Heart right ventricle (tissue), 16 donors: ENCODE measurements at regions not wholly inside any gene's neighbourhood (a gene's known extent, or its start where the extent isn't known, plus 50 kb on each side); places are given as distances from the start of the nearest gene placed in this dataset.

Experiments
- ATAC-seq, 8 donors: fragments of 200-7000 bp; cut with Tn5 transposase; one replicate each; pipeline ENCODE4 v1.9.1; 2020; ENCODE audit warnings: mild to moderate bottlenecking in 8 of 8, moderate library complexity in 8 of 8, moderate number of reproducible peaks in 1 of 8
- DNase-seq, 2 donors: peaks; one replicate each; pipeline ENCODE4 v3.0.0-alpha.2; 2020
- H3K27ac ChIP-seq, 10 donors: fragments of 200-600 bp; sonication (generic) in 2 of 10; one replicate each; pipeline versions ENCODE4 v1.5.0 to v1.8.0; 2020 to 2022; ENCODE audit warnings: mild to moderate bottlenecking in 3 of 10
- H3K27me3 ChIP-seq, 7 donors: fragments of 200-600 bp; one replicate each; pipeline ENCODE4 v1.8.0; 2021 to 2022; ENCODE audit warnings: mild to moderate bottlenecking in 2 of 7
- H3K36me3 ChIP-seq, 9 donors: fragments of 200-600 bp; sonication (generic) in 1 of 9; one replicate each; pipeline versions ENCODE4 v1.5.0 to v1.8.0; 2020 to 2022; ENCODE audit warnings: mild to moderate bottlenecking in 2 of 9
- H3K4me1 ChIP-seq, 9 donors: fragments of 200-600 bp; sonication (generic) in 1 of 9; one replicate each; pipeline versions ENCODE4 v1.5.0 to v1.8.0; 2020 to 2022; ENCODE audit warnings: mild to moderate bottlenecking in 4 of 9
- H3K4me3 ChIP-seq, 10 donors: fragments of 200-600 bp; sonication (generic) in 2 of 10; one replicate each; pipeline versions ENCODE4 v1.5.0 to v1.8.0; 2020 to 2022; ENCODE audit warnings: mild to moderate bottlenecking in 7 of 10, moderate library complexity in 2 of 10
- H3K9me3 ChIP-seq, 11 donors: fragments of 200-600 bp in 10 of 11; sonication (generic) in 2 of 11; one replicate each; pipeline versions ENCODE4 v1.5.0 to v1.8.0; 2013 to 2022; ENCODE audit warnings: mild to moderate bottlenecking in 2 of 11, control low read depth in 1 of 11, moderate library complexity in 1 of 11
- CTCF ChIP-seq, 9 donors: fragments of 200-600 bp; sonication (generic) in 2 of 9; IDR thresholded peaks; one replicate each; pipeline versions ENCODE4 v1.5.0 to v1.8.0; 2021 to 2022; ENCODE audit warnings: antibody characterized with exemption in 9 of 9, mild to moderate bottlenecking in 5 of 9, moderate library complexity in 1 of 9
- WGBS, 2 donors: extraction: QIAGEN DNeasy Blood & Tissue Kit; methylation state at CpG; one replicate each; pipeline ENCODE4 v1.1.7; 2013; ENCODE audit warnings: inconsistent platforms in 1 of 2; 5-methylcytosine and 5-hydroxymethylcytosine counted together
- intact Hi-C, 10 donors: fragments of 100-400 bp; cut with DNase I; formaldehyde crosslinking; loops; one replicate each; pipeline versions ENCODE4 v1.11.1 to v1.14.2; 2022
- donor health status: Arrhythmogenic right ventricular cardiomyopathy.
- donor health status: ischemic (EF 13 %, LVEDD 7.1; RV severe dilation, severe dysfunction).
- donor health status: healthy with polysubstance abuse.
- donor health status: DM: no; HTN: yes; CAD: no.
- donor health status: DM: no; HTN: no; CAD: no.
- donor health status: ischemic (EF 25% LVEDD 6.9; RV normal size, moderate dysfunction).
- donor health status: ischemic (EF 25% LVEDD 5.7; RV mildly dilated, moderate dysfunction).
- donor health status: healthy.
- donor health status: DM: yes; HTN: yes; CAD: no.
- donor health status: Ischemic cardiomyopathy.
- donor health status: ischemic (EF 35%, LVEDD 5.7; RV mildly dilated, moderate dysfunction).
- donor health status: nonischemic (EF 11% LVEDD 7.7; RV severe dilation, severe dysfunction).
- donor health status: DM: yes; HTN: yes; CAD: no.
- donor health status: PGD.
- donor health status: ischemic (EF 29% LVEDD 5.4; RV normal size, mild dysfunction).
- donor health status: nonischemic (EF 23%, LVEDD 6.1; RV moderate dilation, normal function).

DNA sequence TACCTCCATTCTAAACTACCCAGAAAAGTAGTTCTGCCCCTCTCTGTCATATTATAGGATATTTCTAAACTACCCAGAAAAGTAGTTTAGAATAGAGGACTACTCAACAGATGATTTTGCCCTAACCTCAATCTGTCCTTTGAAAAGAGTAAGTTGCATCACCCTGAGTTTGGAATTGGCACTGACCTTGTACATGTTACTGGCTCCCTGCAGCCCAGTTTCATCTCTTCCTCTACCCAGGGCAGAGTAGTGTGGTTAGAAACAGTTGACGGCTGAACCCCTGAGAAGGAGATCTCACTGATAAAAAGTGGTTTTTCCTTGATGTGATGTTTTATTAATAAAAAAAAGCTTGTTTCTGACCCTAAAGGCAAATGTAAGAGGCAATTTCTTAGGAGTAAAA lies 340.5 kb upstream of the NECTIN3 start:
- no peaks in the 10 kb centered on the region for H3K27me3 ChIP-seq
- peaks cover 0 to 3% (median 0%) of the 10 kb centered on the region in 11 donors for H3K9me3 ChIP-seq
- 69 to 75% methylated on average over 1 of the region's 1 CpG for WGBS, 2 donors
- ATAC-seq (no peak), DNase-seq (no peak)
- H3K36me3 ChIP-seq, result no peaks in the 10 kb centered on the region
- no peak for TF ChIP-seq CTCF (IDR thresholded peaks at IDR 0.05)
- no peaks in the 10 kb centered on the region for H3K4me1 ChIP-seq
- H3K27ac ChIP-seq, result no peak overlapping the region
- H3K4me3 ChIP-seq, result no peak overlapping the region
- intact Hi-C loops, result no loop called here

GRCh38 chr3:110732420-110732819 lies 339.2 kb upstream of the NECTIN3 start:
- H3K27me3 ChIP-seq, result no peaks in the 10 kb centered on the region
- no peak for TF ChIP-seq CTCF (IDR thresholded peaks at IDR 0.05)
- no peak overlapping the region for H3K4me3 ChIP-seq
- WGBS, 2 donors, result 65 to 72% methylated on average over 4 of the region's 4 CpGs
- DNase-seq (no peak), ATAC-seq (no peak)
- peaks cover 0 to 3% (median 0%) of the 10 kb centered on the region in 11 donors for H3K9me3 ChIP-seq
- H3K4me1 ChIP-seq, result no peaks in the 10 kb centered on the region
- H3K36me3 ChIP-seq, result no peaks in the 10 kb centered on the region
- H3K27ac ChIP-seq, result no peak overlapping the region
- intact Hi-C loops, result no loop called here

DNA sequence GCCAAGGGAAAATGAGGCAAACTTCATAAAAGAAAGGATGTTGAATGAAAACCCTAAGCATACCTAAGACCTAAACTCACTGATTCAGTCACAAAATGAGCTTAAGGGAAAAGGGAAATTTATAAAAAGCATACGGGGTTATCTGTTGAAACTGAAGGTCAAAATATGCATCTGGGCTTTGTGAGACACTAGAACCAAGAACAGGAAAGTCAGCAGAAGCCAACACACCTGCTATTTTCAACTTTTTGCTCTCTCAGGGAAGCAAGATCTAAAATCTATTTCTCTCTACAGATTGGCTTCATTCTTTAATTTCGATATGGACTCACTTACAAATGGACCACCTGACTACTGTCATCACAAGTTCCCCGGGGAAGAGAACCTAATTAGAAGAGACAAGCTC lies 338.6 kb upstream of the NECTIN3 start:
- TF ChIP-seq CTCF (IDR thresholded peaks at IDR 0.05), result no peak
- Histone ChIP-seq H3K9me3 (peaks cover 0 to 3% (median 0%) of the 10 kb centered on the region in 11 donors), H3K27ac (no peak overlapping the region), H3K4me3 (no peak overlapping the region), H3K27me3 (no peaks in the 10 kb centered on the region), H3K36me3 (no peaks in the 10 kb centered on the region), H3K4me1 (no peaks in the 10 kb centered on the region)
- no peak for DNase-seq
- intact Hi-C loops, result no loop called here
- ATAC-seq, result no peak
- WGBS, 2 donors, result 69 to 81% methylated on average over 3 of the region's 3 CpGs

GRCh38 chr3:110734524-110734923 lies 337.1 kb upstream of the NECTIN3 start:
- peaks cover 0 to 3% (median 0%) of the 10 kb centered on the region in 11 donors for H3K9me3 ChIP-seq
- intact Hi-C loops, result no loop called here
- H3K4me3 ChIP-seq, result no peak overlapping the region
- no peaks in the 10 kb centered on the region for H3K36me3 ChIP-seq
- WGBS, 2 donors, result 48 to 52% methylated on average over 5 of the region's 5 CpGs
- ATAC-seq (no peak), DNase-seq (no peak)
- no peak for TF ChIP-seq CTCF (IDR thresholded peaks at IDR 0.05)
- H3K27ac ChIP-seq, result no peak overlapping the region
- no peaks in the 10 kb centered on the region for H3K4me1 ChIP-seq
- no peaks in the 10 kb centered on the region for H3K27me3 ChIP-seq

- Histone ChIP-seq H3K36me3 (no peaks in the 10 kb centered on the region), H3K4me3 (no peak overlapping the region), H3K9me3 (peaks cover 0 to 3% (median 0%) of the 10 kb centered on the region in 11 donors), H3K4me1 (no peaks in the 10 kb centered on the region), H3K27ac (no peak overlapping the region), H3K27me3 (no peaks in the 10 kb centered on the region)
- TF ChIP-seq CTCF (IDR thresholded peaks at IDR 0.05), result no peak
- 74% methylated on average over 1 of the region's 1 CpG for WGBS, 2 donors
- ATAC-seq (no peak), DNase-seq (no peak)
- intact Hi-C loops, result no loop called here
Observed at GRCh38 chr3:110736332-110736731, 335.3 kb upstream of the NECTIN3 start.
